ENCODE measurements at regions not wholly inside any gene's neighbourhood (a gene's known extent, or its start where the extent isn't known, plus 50 kb on each side); places are given as distances from the start of the nearest gene placed in this dataset.
"Not testable (repeated sequence)": the region's sequence is repeated elsewhere in the genome, so short reads cannot be mapped to it uniquely, and the experiment has no call there.

DNA sequence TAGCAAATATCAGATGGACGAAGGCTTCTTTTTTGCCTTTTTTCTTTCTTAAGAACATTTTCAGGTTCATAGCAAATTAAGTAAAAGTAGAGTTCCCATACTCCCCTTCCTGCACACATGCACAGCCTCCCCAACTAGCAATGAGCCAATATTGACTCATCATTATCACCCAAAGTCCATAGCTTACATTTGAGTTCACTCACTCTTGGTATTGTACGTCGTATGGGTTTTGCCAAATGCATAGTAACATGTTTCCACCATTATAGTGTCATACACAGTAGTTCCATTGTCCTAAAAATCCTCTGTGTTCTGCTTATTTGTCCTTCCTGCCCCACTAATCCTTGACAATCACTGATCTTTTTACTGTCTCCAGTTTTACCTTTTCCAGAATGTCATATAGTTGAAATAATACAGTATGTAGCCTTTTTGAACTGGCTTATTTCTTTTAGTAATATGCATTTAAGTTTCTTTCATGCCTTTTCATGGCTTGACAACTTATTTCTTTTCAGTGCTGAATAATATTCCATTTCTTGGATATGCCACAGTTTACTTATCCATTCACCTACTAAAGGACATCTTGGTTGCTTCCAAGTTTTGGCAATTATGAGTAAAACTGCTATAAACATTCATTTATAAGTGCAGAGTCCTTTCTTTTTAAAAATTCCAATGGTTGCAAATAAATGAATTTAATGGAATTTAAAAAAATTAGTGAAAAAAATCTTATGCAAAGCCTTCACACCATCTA, 242.1 kb downstream of the ISL1 start:
- DNase-seq (ENCODE audit: low read depth, low spot score) = no peak
- Histone ChIP-seq H3K4me1 (ENCODE audit: insufficient read depth, insufficient read length) (peaks cover 2% of the 10 kb centered on the region), H3K4me3 (ENCODE audit: insufficient read length, low read depth) (no peak overlapping the region), H3K36me3 (ENCODE audit: insufficient read depth, insufficient read length, low read length) (no peaks in the 10 kb centered on the region), H3K27me3 (ENCODE audit: insufficient read depth, insufficient read length) (no peaks in the 10 kb centered on the region), H3K9me3 (ENCODE audit: insufficient read depth, low read length) (peaks cover 4% of the 10 kb centered on the region; the same call in 1 of the 2 replicates), H3K9ac (ENCODE audit: insufficient read length, low read depth) (no peak overlapping the region)
- TF ChIP-seq ZNF274 (IDR thresholded peaks at IDR 0.05; ENCODE audit: low read depth, low read length) (no peak), YY1 (IDR thresholded peaks at IDR 0.05; ENCODE audit: insufficient read depth, insufficient read length) (no peak), SUZ12 (IDR thresholded peaks at IDR 0.05; ENCODE audit: extremely low read depth, insufficient read depth, insufficient read length) (no peak)

GRCh38 chr5:51632027-51632426, 248.8 kb downstream of the ISL1 start:
- Histone ChIP-seq H3K4me3 (ENCODE audit: insufficient read length, low read depth) (no peak overlapping the region), H3K9me3 (ENCODE audit: insufficient read depth, low read length) (no peaks in the 10 kb centered on the region; the same call in 1 of the 2 replicates), H3K36me3 (ENCODE audit: insufficient read depth, insufficient read length, low read length) (no peaks in the 10 kb centered on the region), H3K4me1 (ENCODE audit: insufficient read depth, insufficient read length) (no peaks in the 10 kb centered on the region), H3K27me3 (ENCODE audit: insufficient read depth, insufficient read length) (no peaks in the 10 kb centered on the region), H3K9ac (ENCODE audit: insufficient read length, low read depth) (no peak overlapping the region)
- TF ChIP-seq SUZ12 (IDR thresholded peaks at IDR 0.05; ENCODE audit: extremely low read depth, insufficient read depth, insufficient read length) (no peak), YY1 (IDR thresholded peaks at IDR 0.05; ENCODE audit: insufficient read depth, insufficient read length) (no peak), ZNF274 (IDR thresholded peaks at IDR 0.05; ENCODE audit: low read depth, low read length) (no peak)
- DNase-seq (ENCODE audit: low read depth, low spot score) = no peak

- Histone ChIP-seq H3K9ac (ENCODE audit: insufficient read length, low read depth) (no peak overlapping the region), H3K4me3 (ENCODE audit: insufficient read length, low read depth) (no peak overlapping the region), H3K36me3 (ENCODE audit: insufficient read depth, insufficient read length, low read length) (no peaks in the 10 kb centered on the region), H3K4me1 (ENCODE audit: insufficient read depth, insufficient read length) (no peaks in the 10 kb centered on the region), H3K9me3 (ENCODE audit: insufficient read depth, low read length) (no peaks in the 10 kb centered on the region; the same call in 1 of the 2 replicates), H3K27me3 (ENCODE audit: insufficient read depth, insufficient read length) (no peaks in the 10 kb centered on the region)
- TF ChIP-seq ZNF274 (IDR thresholded peaks at IDR 0.05; ENCODE audit: low read depth, low read length) (no peak), SUZ12 (IDR thresholded peaks at IDR 0.05; ENCODE audit: extremely low read depth, insufficient read depth, insufficient read length) (no peak), YY1 (IDR thresholded peaks at IDR 0.05; ENCODE audit: insufficient read depth, insufficient read length) (no peak)
- no peak for DNase-seq (ENCODE audit: low read depth, low spot score)
These were observed 249.5 kb downstream of the ISL1 start for GRCh38 chr5:51632793-51633192.

DNA sequence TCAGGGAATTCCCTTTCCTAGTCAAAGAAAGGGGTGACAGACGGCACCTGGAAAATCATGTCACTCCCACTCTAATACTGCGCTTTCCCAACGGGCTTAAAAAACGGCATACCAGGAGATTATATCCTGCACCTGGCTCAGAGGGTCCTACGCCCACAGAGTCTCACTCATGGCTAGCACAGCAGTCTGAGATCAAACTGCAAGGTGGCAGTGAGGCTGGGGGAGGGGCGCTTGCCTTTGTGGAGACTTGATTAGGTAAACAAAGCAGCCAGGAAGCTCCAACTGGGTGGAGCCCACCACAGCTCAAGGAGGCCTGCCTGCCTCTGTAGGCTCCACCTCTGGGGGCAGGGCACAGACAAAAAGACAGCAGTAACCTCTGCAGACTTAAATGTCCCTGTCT, 253.7 kb downstream of the ISL1 start:
- H3K9me3 ChIP-seq (ENCODE audit: insufficient read depth, low read length); H3K4me3 ChIP-seq (ENCODE audit: insufficient read length, low read depth); H3K9ac ChIP-seq (ENCODE audit: insufficient read length, low read depth); H3K36me3 ChIP-seq (ENCODE audit: insufficient read depth, insufficient read length, low read length); H3K4me1 ChIP-seq (ENCODE audit: insufficient read depth, insufficient read length); H3K27me3 ChIP-seq (ENCODE audit: insufficient read depth, insufficient read length): not testable (repeated sequence)
- peak; percentile 9 for DNase-seq (ENCODE audit: low read depth, low spot score)

GRCh38 chr5:51644976-51645375, 261.7 kb downstream of the ISL1 start:
- Histone ChIP-seq H3K4me1 (ENCODE audit: insufficient read depth, insufficient read length) (no peaks in the 10 kb centered on the region), H3K4me3 (ENCODE audit: insufficient read length, low read depth) (no peak overlapping the region), H3K27me3 (ENCODE audit: insufficient read depth, insufficient read length) (no peaks in the 10 kb centered on the region), H3K36me3 (ENCODE audit: insufficient read depth, insufficient read length, low read length) (no peaks in the 10 kb centered on the region), H3K9me3 (ENCODE audit: insufficient read depth, low read length) (no peaks in the 10 kb centered on the region), H3K9ac (ENCODE audit: insufficient read length, low read depth) (no peak overlapping the region)
- no peak for DNase-seq (ENCODE audit: low read depth, low spot score)
- no peak for TF ChIP-seq SUZ12 (IDR thresholded peaks at IDR 0.05; ENCODE audit: extremely low read depth, insufficient read depth, insufficient read length)
- TF ChIP-seq ZNF274 (IDR thresholded peaks at IDR 0.05; ENCODE audit: low read depth, low read length) = no peak
- TF ChIP-seq YY1 (IDR thresholded peaks at IDR 0.05; ENCODE audit: insufficient read depth, insufficient read length) = no peak

GRCh38 chr5:51646482-51646881, 263.2 kb downstream of the ISL1 start:
- H3K27me3 ChIP-seq (ENCODE audit: insufficient read depth, insufficient read length) = no peaks in the 10 kb centered on the region
- H3K36me3 ChIP-seq (ENCODE audit: insufficient read depth, insufficient read length, low read length) = no peaks in the 10 kb centered on the region
- no peak overlapping the region for H3K9ac ChIP-seq (ENCODE audit: insufficient read length, low read depth)
- no peaks in the 10 kb centered on the region for H3K4me1 ChIP-seq (ENCODE audit: insufficient read depth, insufficient read length)
- DNase-seq (ENCODE audit: low read depth, low spot score) = no peak
- no peaks in the 10 kb centered on the region for H3K9me3 ChIP-seq (ENCODE audit: insufficient read depth, low read length)
- no peak for TF ChIP-seq YY1 (IDR thresholded peaks at IDR 0.05; ENCODE audit: insufficient read depth, insufficient read length)
- H3K4me3 ChIP-seq (ENCODE audit: insufficient read length, low read depth) = no peak overlapping the region

DNA sequence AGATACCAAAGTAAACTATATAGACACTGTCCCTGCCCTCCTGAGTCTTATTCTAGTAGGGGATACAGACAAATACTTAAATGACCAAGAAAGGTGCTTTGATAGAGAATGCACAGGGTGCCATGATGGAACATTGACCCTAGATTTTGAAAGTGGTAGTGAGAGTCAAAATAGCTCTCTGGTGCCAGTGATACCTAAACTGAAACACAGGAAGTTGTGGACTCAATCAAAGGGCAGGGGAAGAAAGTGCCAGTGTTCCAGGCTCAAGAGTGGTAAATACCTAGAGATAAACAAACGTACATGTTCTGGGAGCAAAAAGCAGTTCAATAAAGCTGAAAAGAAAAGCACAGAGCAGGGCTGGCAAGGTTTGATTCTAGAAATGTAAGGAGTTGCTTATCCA, 267.6 kb downstream of the ISL1 start:
- no peak for DNase-seq (ENCODE audit: low read depth, low spot score)
- Histone ChIP-seq H3K9ac (ENCODE audit: insufficient read length, low read depth) (no peak overlapping the region), H3K4me1 (ENCODE audit: insufficient read depth, insufficient read length) (no peaks in the 10 kb centered on the region)

More for the DNA sequence above, 267.6 kb downstream of the ISL1 start:
- H3K4me3 ChIP-seq (ENCODE audit: insufficient read length, low read depth) = no peak overlapping the region
- H3K27me3 ChIP-seq (ENCODE audit: insufficient read depth, insufficient read length) = no peaks in the 10 kb centered on the region
- H3K36me3 ChIP-seq (ENCODE audit: insufficient read depth, insufficient read length, low read length) = no peaks in the 10 kb centered on the region
- no peaks in the 10 kb centered on the region for H3K9me3 ChIP-seq (ENCODE audit: insufficient read depth, low read length)
- TF ChIP-seq YY1 (IDR thresholded peaks at IDR 0.05; ENCODE audit: insufficient read depth, insufficient read length) = no peak
- no peak for TF ChIP-seq SUZ12 (IDR thresholded peaks at IDR 0.05; ENCODE audit: extremely low read depth, insufficient read depth, insufficient read length)
- TF ChIP-seq ZNF274 (IDR thresholded peaks at IDR 0.05; ENCODE audit: low read depth, low read length) = no peak
